Neural cell (in vitro differentiated cells): ENCODE measurements at regions not wholly inside any gene's neighbourhood (a gene's known extent, or its start where the extent isn't known, plus 50 kb on each side); places are given as distances from the start of the nearest gene placed in this dataset.

Experiments
- H2AFZ ChIP-seq: fragments of 200-600, 300-800 bp; sonication (generic), shearing (Covaris generic); 2 replicates; pipeline ENCODE4 v1.6.0; 2014; ENCODE audit warnings: low read depth, mild to moderate bottlenecking, antibody characterized with exemption, low read length, moderate library complexity
- H3F3A ChIP-seq: fragments of 200-600 bp; shearing (Covaris generic); 2 replicates; pipeline ENCODE4 v1.6.1; 2016; ENCODE audit warnings: mild to moderate bottlenecking, moderate library complexity, mixed read lengths, antibody characterized with exemption, low read length; ENCODE audit not compliant: insufficient read depth, poor library complexity, severe bottlenecking
- H3K27ac ChIP-seq: fragments of 200-600, 300-800 bp; sonication (generic), shearing (Covaris generic); 2 replicates; pipeline ENCODE4 v1.5.1; 2014; ENCODE audit warnings: mild to moderate bottlenecking, low read length, moderate library complexity
- H3K27me3 ChIP-seq: fragments of 300-800, 200-600 bp; sonication (generic), shearing (Covaris generic); 2 replicates; pipeline ENCODE4 v1.6.0; 2014; ENCODE audit warnings: mild to moderate bottlenecking, low read depth, low read length, moderate library complexity; ENCODE audit not compliant: insufficient read depth
- H3K36me3 ChIP-seq: fragments of 300-800, 200-600 bp; sonication (generic), shearing (Covaris generic); 2 replicates; pipeline ENCODE4 v1.5.1; 2014; ENCODE audit warnings: mild to moderate bottlenecking, antibody characterized with exemption, low read length, moderate library complexity; ENCODE audit not compliant: insufficient read depth
- H3K4me2 ChIP-seq: fragments of 300-800, 200-600 bp; sonication (generic), shearing (Covaris generic); 2 replicates; pipeline ENCODE4 v1.6.0; 2014; ENCODE audit warnings: mild to moderate bottlenecking, low read length
- H3K4me3 ChIP-seq: fragments of 300-800, 200-600 bp; sonication (generic), shearing (Covaris generic); 2 replicates; pipeline ENCODE4 v1.5.1; 2014; ENCODE audit warnings: mild to moderate bottlenecking, low read length, moderate library complexity
- H3K79me2 ChIP-seq: fragments of 200-600 bp; shearing (Covaris generic); replicated peaks from 2 replicates; pipeline ENCODE4 v1.6.0; 2014; ENCODE audit warnings: mild to moderate bottlenecking, low read length, moderate library complexity; ENCODE audit not compliant: insufficient read depth
- H3K9ac ChIP-seq: fragments of 300-800, 200-600 bp; sonication (generic), shearing (Covaris generic); 2 replicates; pipeline ENCODE4 v1.6.1; 2016; ENCODE audit warnings: mild to moderate bottlenecking, low read length, mixed read lengths
- H3K9me2 ChIP-seq: fragments of 200-600 bp; shearing (Covaris generic); 2 replicates; pipeline ENCODE4 v1.6.1; 2016; ENCODE audit warnings: mild to moderate bottlenecking, low read length, mixed read lengths; ENCODE audit not compliant: insufficient read depth
- H3K9me3 ChIP-seq: fragments of 200-600, 300-800 bp; sonication (generic), shearing (Covaris generic); 2 replicates; pipeline ENCODE4 v1.6.1; 2016; ENCODE audit warnings: mild to moderate bottlenecking, mixed run types, low read length, moderate library complexity, mixed read lengths
- H4K20me1 ChIP-seq: fragments of 200-600 bp; shearing (Covaris generic); 2 replicates; pipeline ENCODE4 v1.6.1; 2016; ENCODE audit warnings: mild to moderate bottlenecking, mixed run types; ENCODE audit not compliant: insufficient read depth
- EZH2 ChIP-seq: fragments of 200-600, 300-800 bp; shearing (Covaris generic), sonication (generic); IDR thresholded peaks from 2 replicates; pipeline ENCODE4 v1.6.1; 2014; ENCODE audit warnings: antibody characterized with exemption, low read length, borderline replicate concordance, mild to moderate bottlenecking; ENCODE audit not compliant: insufficient read depth, poor library complexity, severe bottlenecking
- MXI1 ChIP-seq: fragments of 450-650 bp; conservative IDR thresholded peaks from 2 replicates; pipeline ENCODE4 v1.6.1; 2014; ENCODE audit warnings: antibody characterized with exemption, mild to moderate bottlenecking; ENCODE audit not compliant: poor library complexity, severe bottlenecking
- SMC3 ChIP-seq: fragments of 450-650 bp; conservative IDR thresholded peaks from 2 replicates; pipeline ENCODE4 v1.6.1; 2014; ENCODE audit warnings: antibody characterized with exemption, mild to moderate bottlenecking, moderate library complexity; ENCODE audit not compliant: poor library complexity
- TAF1 ChIP-seq: IDR thresholded peaks from 2 replicates; pipeline ENCODE4 v1.6.1; 2012; ENCODE audit warnings: low read depth
- TF ChIP-seq, protein P1 (sequence below): fragments of 450-650 bp; IDR thresholded peaks from 2 replicates; pipeline ENCODE4 v1.5.1; 2014; ENCODE audit warnings: antibody characterized with exemption, mild to moderate bottlenecking, moderate library complexity; ENCODE audit not compliant: poor library complexity, severe bottlenecking
- TF ChIP-seq, protein P2 (sequence below): IDR thresholded peaks from 2 replicates; pipeline ENCODE4 v1.6.1; 2012; ENCODE audit warnings: borderline replicate concordance

DNA sequence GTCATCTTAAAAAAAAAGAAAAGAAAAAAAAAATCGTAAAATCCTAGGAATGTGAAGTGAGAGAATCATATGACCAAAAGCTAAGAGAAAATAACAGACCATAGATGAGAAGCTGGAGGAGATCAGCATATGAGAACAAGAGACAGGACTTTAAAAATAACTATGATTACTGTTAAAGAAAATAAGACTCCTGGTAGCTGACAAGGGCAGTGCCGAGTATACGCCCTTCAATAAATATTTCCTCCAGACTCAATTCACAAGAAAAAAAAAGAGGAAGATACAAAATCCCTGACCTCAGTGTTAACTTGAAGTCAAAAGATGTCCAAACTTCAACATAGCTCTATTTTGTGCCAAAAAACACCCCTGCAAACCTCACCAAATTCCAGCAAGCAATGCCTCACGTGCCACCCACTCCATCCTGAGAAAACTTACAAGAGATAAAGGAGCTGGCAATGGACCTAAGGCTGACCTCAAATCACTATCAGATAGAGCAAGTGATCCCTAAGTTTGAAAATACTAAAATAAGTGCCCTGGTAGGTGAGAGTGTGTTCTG lies 817.2 kb downstream of the SOCS6 start (continued):
- TF ChIP-seq, protein P1, sequence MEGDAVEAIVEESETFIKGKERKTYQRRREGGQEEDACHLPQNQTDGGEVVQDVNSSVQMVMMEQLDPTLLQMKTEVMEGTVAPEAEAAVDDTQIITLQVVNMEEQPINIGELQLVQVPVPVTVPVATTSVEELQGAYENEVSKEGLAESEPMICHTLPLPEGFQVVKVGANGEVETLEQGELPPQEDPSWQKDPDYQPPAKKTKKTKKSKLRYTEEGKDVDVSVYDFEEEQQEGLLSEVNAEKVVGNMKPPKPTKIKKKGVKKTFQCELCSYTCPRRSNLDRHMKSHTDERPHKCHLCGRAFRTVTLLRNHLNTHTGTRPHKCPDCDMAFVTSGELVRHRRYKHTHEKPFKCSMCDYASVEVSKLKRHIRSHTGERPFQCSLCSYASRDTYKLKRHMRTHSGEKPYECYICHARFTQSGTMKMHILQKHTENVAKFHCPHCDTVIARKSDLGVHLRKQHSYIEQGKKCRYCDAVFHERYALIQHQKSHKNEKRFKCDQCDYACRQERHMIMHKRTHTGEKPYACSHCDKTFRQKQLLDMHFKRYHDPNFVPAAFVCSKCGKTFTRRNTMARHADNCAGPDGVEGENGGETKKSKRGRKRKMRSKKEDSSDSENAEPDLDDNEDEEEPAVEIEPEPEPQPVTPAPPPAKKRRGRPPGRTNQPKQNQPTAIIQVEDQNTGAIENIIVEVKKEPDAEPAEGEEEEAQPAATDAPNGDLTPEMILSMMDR = no peak

DNA sequence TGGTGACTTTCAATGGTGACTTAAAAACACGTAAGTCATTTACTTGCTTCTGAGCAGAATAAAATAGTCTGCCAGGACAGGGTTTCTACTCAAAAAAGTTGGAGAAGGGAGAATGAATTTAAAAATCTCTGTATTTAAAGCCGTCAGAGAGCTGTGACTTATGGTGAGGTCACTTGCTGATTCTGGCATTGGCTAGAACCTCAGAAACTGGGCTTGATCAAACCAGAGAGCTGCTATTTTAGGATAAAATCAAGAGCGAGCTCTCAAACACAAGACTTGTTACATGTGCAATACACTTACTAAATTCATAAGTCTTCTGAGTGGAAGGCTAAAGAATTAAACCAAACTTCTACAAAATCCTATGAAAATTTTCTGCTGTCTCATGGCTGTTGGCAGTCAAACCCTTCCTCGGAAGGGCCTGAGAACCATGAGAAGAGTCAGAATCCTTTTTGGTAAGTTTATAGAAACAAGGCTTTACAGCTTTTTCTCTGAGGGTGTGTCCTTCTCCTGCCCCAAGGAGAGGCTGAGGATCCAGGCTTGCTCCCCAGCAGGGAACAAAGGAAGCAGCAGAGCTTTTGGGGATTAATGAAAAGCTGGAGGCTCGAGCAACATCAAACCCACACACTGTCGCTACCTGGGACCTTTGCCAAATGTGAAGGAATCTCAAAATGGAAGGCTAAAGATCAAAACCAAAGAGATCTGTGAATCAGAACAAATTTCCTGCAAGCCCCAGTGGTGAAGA lies 816.4 kb downstream of the SOCS6 start:
- Histone ChIP-seq H4K20me1 (no peaks in the 10 kb centered on the region), H3K36me3 (no peaks in the 10 kb centered on the region), H3K9me2 (no peaks in the 10 kb centered on the region), H3K27ac (no peak overlapping the region), H3F3A (no peaks in the 10 kb centered on the region), H3K4me2 (no peak overlapping the region), H3K9ac (no peak overlapping the region), H3K9me3 (no peaks in the 10 kb centered on the region), H3K4me3 (no peak overlapping the region), H2AFZ (no peak overlapping the region), H3K27me3 (no peaks in the 10 kb centered on the region), H3K79me2 (no peaks in the 10 kb centered on the region)
- TF ChIP-seq, protein P1 = no peak
- TF ChIP-seq, protein P2, sequence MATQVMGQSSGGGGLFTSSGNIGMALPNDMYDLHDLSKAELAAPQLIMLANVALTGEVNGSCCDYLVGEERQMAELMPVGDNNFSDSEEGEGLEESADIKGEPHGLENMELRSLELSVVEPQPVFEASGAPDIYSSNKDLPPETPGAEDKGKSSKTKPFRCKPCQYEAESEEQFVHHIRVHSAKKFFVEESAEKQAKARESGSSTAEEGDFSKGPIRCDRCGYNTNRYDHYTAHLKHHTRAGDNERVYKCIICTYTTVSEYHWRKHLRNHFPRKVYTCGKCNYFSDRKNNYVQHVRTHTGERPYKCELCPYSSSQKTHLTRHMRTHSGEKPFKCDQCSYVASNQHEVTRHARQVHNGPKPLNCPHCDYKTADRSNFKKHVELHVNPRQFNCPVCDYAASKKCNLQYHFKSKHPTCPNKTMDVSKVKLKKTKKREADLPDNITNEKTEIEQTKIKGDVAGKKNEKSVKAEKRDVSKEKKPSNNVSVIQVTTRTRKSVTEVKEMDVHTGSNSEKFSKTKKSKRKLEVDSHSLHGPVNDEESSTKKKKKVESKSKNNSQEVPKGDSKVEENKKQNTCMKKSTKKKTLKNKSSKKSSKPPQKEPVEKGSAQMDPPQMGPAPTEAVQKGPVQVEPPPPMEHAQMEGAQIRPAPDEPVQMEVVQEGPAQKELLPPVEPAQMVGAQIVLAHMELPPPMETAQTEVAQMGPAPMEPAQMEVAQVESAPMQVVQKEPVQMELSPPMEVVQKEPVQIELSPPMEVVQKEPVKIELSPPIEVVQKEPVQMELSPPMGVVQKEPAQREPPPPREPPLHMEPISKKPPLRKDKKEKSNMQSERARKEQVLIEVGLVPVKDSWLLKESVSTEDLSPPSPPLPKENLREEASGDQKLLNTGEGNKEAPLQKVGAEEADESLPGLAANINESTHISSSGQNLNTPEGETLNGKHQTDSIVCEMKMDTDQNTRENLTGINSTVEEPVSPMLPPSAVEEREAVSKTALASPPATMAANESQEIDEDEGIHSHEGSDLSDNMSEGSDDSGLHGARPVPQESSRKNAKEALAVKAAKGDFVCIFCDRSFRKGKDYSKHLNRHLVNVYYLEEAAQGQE = no peak
- TF ChIP-seq MXI1 = no peak

DNA sequence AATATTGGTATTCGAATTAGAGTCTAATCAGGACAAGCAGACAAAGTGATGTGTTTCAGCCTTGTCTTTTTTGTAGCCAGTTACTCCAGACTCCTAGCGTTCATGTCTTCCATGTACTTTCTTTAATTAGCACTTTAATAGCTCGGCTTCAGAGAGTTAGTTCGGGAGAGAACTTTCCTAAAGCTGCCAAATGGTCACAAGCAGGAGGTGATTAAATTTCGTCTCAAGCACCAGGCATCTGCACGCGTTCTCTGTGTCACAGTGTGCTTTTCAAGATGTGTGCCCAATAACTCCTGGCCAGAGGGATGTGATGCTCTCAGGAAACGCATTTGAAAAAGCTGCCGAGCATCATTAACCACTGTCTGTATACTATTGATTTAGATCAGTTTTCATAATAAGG lies 790.8 kb downstream of the SOCS6 start:
- H3K27me3 ChIP-seq = no peaks in the 10 kb centered on the region
- no peak overlapping the region for H3K4me3 ChIP-seq
- no peak overlapping the region for H3K27ac ChIP-seq
- H3K79me2 ChIP-seq = no peaks in the 10 kb centered on the region
- no peaks in the 10 kb centered on the region for H3K36me3 ChIP-seq
- no peak for TF ChIP-seq SMC3
- TF ChIP-seq EZH2 = no peak
- TF ChIP-seq TAF1 = no peak
- no peaks in the 10 kb centered on the region for H3K9me2 ChIP-seq
- H3K9me3 ChIP-seq = no peaks in the 10 kb centered on the region
- H4K20me1 ChIP-seq = no peaks in the 10 kb centered on the region
- H3F3A ChIP-seq = no peaks in the 10 kb centered on the region
- no peak overlapping the region for H3K9ac ChIP-seq
- no peak overlapping the region for H2AFZ ChIP-seq
- H3K4me2 ChIP-seq = no peak overlapping the region
